MM.1S (cell line): ENCODE measurements at regions not wholly inside any gene's neighbourhood (a gene's known extent, or its start where the extent isn't known, plus 50 kb on each side); places are given as distances from the start of the nearest gene placed in this dataset.

Experiments
- DNase-seq: peaks from one replicate; pipeline ENCODE4 v3.0.0-alpha.2; 2015
- H2AFZ ChIP-seq: fragments of 300-600 bp; sonication (generic); 2 replicates; pipeline ENCODE4 v1.6.0; 2016; ENCODE audit warnings: antibody characterized with exemption, low read length
- H3F3A ChIP-seq: fragments of 300-600 bp; sonication (generic); 2 replicates; pipeline ENCODE4 v1.6.1; 2016; ENCODE audit warnings: mild to moderate bottlenecking, antibody characterized with exemption, low read length, moderate library complexity, mixed read lengths; ENCODE audit not compliant: insufficient read depth
- H3K27ac ChIP-seq: fragments of 300-600 bp; sonication (generic); 2 replicates; pipeline ENCODE4 v1.5.1; 2016; ENCODE audit warnings: mild to moderate bottlenecking, low read length
- H3K27me3 ChIP-seq: fragments of 300-600 bp; sonication (generic); replicated peaks from 2 replicates; pipeline ENCODE4 v1.6.0; 2016; ENCODE audit warnings: low read length; ENCODE audit not compliant: insufficient read depth
- H3K36me3 ChIP-seq: fragments of 300-600 bp; sonication (generic); replicated peaks from 2 replicates; pipeline ENCODE4 v1.6.1; 2016; ENCODE audit warnings: mild to moderate bottlenecking, low read length, mixed read lengths; ENCODE audit not compliant: insufficient read depth
- H3K4me1 ChIP-seq: fragments of 300-600 bp; sonication (generic); 2 replicates; pipeline ENCODE4 v1.6.1; 2016; ENCODE audit warnings: low read length, mixed read lengths
- H3K4me2 ChIP-seq: fragments of 300-600 bp; sonication (generic); 2 replicates; pipeline ENCODE4 v1.6.0; 2016; ENCODE audit warnings: low read depth, low read length
- H3K4me3 ChIP-seq: fragments of 300-600 bp; sonication (generic); 2 replicates; pipeline ENCODE4 v1.5.1; 2016; ENCODE audit warnings: low read length, mixed read lengths
- H3K79me2 ChIP-seq: fragments of 300-600 bp; sonication (generic); 2 replicates; pipeline ENCODE4 v1.6.1; 2016; ENCODE audit warnings: mixed run types, low read length, mixed read lengths
- H3K9ac ChIP-seq: fragments of 300-600 bp; sonication (generic); 2 replicates; pipeline ENCODE4 v1.6.1; 2016; ENCODE audit warnings: low read length, mixed read lengths
- H3K9me2 ChIP-seq: fragments of 300-600 bp; sonication (generic); replicated peaks from 2 replicates; pipeline ENCODE4 v1.6.1; 2016; ENCODE audit warnings: mild to moderate bottlenecking, low read length, mixed read lengths; ENCODE audit not compliant: insufficient read depth
- H3K9me3 ChIP-seq: fragments of 300-600 bp; sonication (generic); replicated peaks from 2 replicates; pipeline ENCODE4 v1.6.1; 2016; ENCODE audit warnings: mild to moderate bottlenecking, low read length, mixed read lengths; ENCODE audit not compliant: insufficient read depth
- H4K20me1 ChIP-seq: fragments of 300-600 bp; sonication (generic); 2 replicates; pipeline ENCODE4 v1.6.1; 2016; ENCODE audit warnings: mild to moderate bottlenecking, low read length, moderate library complexity, mixed read lengths; ENCODE audit not compliant: insufficient read depth
- EZH2 ChIP-seq: fragments of 300-600 bp; sonication (generic); optimal IDR thresholded peaks from 2 replicates; pipeline ENCODE3; 2017; ENCODE audit warnings: low read depth, mild to moderate bottlenecking, antibody characterized with exemption, low read length, mixed read lengths
- EZH2phosphoT487 ChIP-seq: fragments of 300-600 bp; sonication (generic); IDR thresholded peaks from 2 replicates; pipeline ENCODE4 v1.6.1; 2018; ENCODE audit warnings: antibody characterized with exemption, low read length
- TF ChIP-seq, protein P1 (sequence below): fragments of 300-600 bp; sonication (generic); IDR thresholded peaks from 2 replicates; pipeline ENCODE4 v1.5.1; 2016; ENCODE audit warnings: antibody characterized with exemption, low read length, mixed read lengths

DNA sequence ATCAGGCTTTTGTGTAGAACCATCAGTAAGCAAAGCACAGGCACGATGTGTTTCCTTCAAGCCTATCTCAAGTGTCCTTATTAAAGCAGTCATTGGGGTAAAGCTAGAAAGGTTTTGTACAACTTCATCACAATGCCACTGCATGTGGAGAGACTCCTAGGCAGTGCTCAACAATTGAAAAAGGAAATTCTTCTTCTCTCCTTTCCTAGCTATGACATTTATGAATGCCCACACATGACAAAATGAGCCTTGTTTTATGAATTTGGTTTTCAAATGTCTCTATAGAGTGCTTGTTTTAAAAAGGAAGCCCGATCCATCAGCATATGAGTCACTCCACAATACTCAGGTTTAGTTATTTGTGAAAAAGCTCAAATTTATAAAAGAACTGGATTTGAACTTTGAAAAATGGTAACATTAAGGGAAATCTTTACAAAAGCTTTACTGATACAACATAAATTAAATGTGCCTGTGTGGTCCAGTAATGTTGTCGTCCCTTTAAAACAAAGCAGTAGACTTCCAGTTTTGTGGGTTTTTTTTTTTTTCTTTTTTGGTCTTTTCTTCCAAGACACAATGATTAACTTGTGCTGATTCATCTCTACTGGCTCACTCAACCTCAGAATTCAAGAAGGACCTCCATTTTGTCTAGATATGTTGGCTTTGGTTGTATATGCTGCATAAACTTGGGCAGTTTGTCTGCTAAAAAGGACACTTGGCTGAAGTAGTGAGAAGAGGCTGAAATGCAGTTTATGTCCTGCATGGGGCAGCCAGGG lies 273.8 kb downstream of the GASK1B start:
- no peaks in the 10 kb centered on the region for H3K4me1 ChIP-seq
- no peak for DNase-seq
- no peaks in the 10 kb centered on the region for H3K79me2 ChIP-seq
- no peaks in the 10 kb centered on the region for H3K9me3 ChIP-seq
- no peak overlapping the region for H3K4me2 ChIP-seq
- H3K9me2 ChIP-seq, result no peaks in the 10 kb centered on the region
- no peaks in the 10 kb centered on the region for H3K27me3 ChIP-seq
- H3K4me3 ChIP-seq, result no peak overlapping the region
- H4K20me1 ChIP-seq, result no peaks in the 10 kb centered on the region
- H3K9ac ChIP-seq, result no peak overlapping the region
- H3K36me3 ChIP-seq, result no peaks in the 10 kb centered on the region
- no peak overlapping the region for H3K27ac ChIP-seq
- H2AFZ ChIP-seq, result no peak overlapping the region
- H3F3A ChIP-seq, result no peaks in the 10 kb centered on the region
- no peak for TF ChIP-seq EZH2

DNA sequence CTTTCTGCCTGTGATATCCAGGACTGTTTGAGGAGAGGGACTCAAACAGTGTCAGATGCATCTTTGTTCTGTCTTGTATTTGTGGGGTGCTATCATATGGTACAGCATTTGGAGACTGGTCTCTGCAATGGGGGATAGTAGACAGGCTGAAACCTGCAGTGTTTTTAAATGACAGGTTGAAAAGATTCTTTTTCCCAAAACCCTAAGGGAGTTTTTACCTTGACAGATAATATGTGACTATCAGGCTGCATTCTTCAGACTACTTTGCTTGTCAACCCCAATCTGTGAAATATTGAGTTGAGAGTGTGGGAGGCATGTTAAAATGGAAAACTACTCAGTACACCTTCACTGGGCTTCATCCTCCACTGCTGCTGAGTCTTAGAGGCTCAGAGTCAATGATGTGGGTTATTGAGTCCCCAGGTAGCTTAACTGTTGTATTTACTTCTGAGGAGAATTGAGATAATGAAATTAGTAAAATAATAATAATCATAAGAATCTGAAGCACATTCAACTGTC lies 274.9 kb downstream of the GASK1B start:
- Histone ChIP-seq H3K4me2 (no peak overlapping the region), H3K27ac (no peak overlapping the region), H3K4me3 (no peak overlapping the region), H3K27me3 (no peaks in the 10 kb centered on the region), H3K4me1 (no peaks in the 10 kb centered on the region), H3F3A (no peaks in the 10 kb centered on the region), H3K79me2 (no peaks in the 10 kb centered on the region), H3K9me2 (no peaks in the 10 kb centered on the region), H3K9ac (no peak overlapping the region), H4K20me1 (no peaks in the 10 kb centered on the region), H3K9me3 (no peaks in the 10 kb centered on the region), H3K36me3 (no peaks in the 10 kb centered on the region), H2AFZ (no peak overlapping the region)
- no peak for DNase-seq
- TF ChIP-seq, protein P1, sequence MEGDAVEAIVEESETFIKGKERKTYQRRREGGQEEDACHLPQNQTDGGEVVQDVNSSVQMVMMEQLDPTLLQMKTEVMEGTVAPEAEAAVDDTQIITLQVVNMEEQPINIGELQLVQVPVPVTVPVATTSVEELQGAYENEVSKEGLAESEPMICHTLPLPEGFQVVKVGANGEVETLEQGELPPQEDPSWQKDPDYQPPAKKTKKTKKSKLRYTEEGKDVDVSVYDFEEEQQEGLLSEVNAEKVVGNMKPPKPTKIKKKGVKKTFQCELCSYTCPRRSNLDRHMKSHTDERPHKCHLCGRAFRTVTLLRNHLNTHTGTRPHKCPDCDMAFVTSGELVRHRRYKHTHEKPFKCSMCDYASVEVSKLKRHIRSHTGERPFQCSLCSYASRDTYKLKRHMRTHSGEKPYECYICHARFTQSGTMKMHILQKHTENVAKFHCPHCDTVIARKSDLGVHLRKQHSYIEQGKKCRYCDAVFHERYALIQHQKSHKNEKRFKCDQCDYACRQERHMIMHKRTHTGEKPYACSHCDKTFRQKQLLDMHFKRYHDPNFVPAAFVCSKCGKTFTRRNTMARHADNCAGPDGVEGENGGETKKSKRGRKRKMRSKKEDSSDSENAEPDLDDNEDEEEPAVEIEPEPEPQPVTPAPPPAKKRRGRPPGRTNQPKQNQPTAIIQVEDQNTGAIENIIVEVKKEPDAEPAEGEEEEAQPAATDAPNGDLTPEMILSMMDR, result no peak
- TF ChIP-seq EZH2, result no peak
- TF ChIP-seq EZH2phosphoT487, result no peak

DNA sequence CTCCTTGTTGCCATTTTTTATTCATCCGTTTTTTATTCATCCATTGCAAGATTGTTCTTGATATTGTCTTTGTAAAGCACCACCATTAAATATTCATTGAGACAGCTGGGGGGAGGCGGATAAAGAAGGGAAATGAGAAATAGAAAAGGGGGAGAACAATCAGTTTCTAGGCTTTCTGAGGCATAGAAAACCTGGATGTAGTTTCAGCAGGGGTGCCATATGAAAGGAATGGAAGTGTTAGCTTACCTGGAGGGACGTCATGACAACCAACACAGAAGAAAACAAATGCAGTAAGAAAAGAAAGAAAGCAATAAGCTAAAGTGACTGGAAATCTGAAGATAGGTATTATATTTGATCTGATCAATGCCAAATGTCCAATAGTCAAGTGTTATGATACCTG lies 276.1 kb downstream of the GASK1B start:
- DNase-seq, result no peak
- H3K4me3 ChIP-seq, result no peak overlapping the region
- no peaks in the 10 kb centered on the region for H3K27me3 ChIP-seq
- no peaks in the 10 kb centered on the region for H3F3A ChIP-seq
- H3K27ac ChIP-seq, result no peak overlapping the region
- no peaks in the 10 kb centered on the region for H3K36me3 ChIP-seq
- no peaks in the 10 kb centered on the region for H3K4me1 ChIP-seq
- H4K20me1 ChIP-seq, result no peaks in the 10 kb centered on the region
- H3K9me2 ChIP-seq, result no peaks in the 10 kb centered on the region
- no peaks in the 10 kb centered on the region for H3K79me2 ChIP-seq
- H3K9me3 ChIP-seq, result no peaks in the 10 kb centered on the region
- TF ChIP-seq EZH2phosphoT487 (no peak), EZH2 (no peak)
- TF ChIP-seq, protein P1, result no peak
- H3K9ac ChIP-seq, result no peak overlapping the region
- H3K4me2 ChIP-seq, result no peak overlapping the region
- no peak overlapping the region for H2AFZ ChIP-seq

DNA sequence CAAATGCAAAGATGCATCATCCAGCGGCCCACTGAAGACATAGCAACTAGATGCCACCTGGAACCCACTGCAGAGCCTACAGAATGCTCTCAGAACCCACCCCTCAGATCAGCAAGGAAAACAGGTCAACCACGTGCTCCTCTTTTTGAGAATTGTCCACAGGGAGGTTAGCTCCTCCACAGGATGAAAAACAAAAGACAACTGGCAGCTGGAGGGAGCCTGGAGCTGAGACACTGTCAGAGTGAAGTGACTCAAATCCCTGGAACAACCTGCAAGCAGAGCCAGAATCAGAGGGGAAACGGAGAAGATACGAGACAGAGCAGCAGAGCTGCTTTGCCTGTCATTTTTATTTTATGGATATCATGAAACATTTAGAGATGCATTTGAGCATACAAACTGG lies 277.6 kb downstream of the GASK1B start:
- Histone ChIP-seq H3K9me3 (no peaks in the 10 kb centered on the region), H3K36me3 (no peaks in the 10 kb centered on the region), H3K79me2 (no peaks in the 10 kb centered on the region), H4K20me1 (no peaks in the 10 kb centered on the region), H3K4me1 (no peaks in the 10 kb centered on the region), H3K9me2 (no peaks in the 10 kb centered on the region), H3K27ac (no peak overlapping the region), H3K4me3 (no peak overlapping the region), H2AFZ (no peak overlapping the region), H3K9ac (no peak overlapping the region), H3K4me2 (no peak overlapping the region), H3K27me3 (no peaks in the 10 kb centered on the region), H3F3A (no peaks in the 10 kb centered on the region)
- no peak for TF ChIP-seq EZH2phosphoT487
- TF ChIP-seq EZH2, result no peak
- TF ChIP-seq, protein P1, result no peak
- DNase-seq, result no peak
